ENCODE measurements at regions not wholly inside any gene's neighbourhood (a gene's known extent, or its start where the extent isn't known, plus 50 kb on each side); places are given as distances from the start of the nearest gene placed in this dataset.

GRCh38 chr2:205877496-205877895 lies 195.2 kb downstream of the NRP2 start:
- Histone ChIP-seq H3K4me1 (no peaks in the 10 kb centered on the region), H3K4me3 (no peak overlapping the region), H3K27me3 (peaks cover 3 to 7% (median 4%) of the 10 kb centered on the region in 3 donors), H3K9me3 (no peaks in the 10 kb centered on the region), H3K27ac (no peak overlapping the region), H3K36me3 (no peaks in the 10 kb centered on the region)
- TF ChIP-seq, protein P1, sequence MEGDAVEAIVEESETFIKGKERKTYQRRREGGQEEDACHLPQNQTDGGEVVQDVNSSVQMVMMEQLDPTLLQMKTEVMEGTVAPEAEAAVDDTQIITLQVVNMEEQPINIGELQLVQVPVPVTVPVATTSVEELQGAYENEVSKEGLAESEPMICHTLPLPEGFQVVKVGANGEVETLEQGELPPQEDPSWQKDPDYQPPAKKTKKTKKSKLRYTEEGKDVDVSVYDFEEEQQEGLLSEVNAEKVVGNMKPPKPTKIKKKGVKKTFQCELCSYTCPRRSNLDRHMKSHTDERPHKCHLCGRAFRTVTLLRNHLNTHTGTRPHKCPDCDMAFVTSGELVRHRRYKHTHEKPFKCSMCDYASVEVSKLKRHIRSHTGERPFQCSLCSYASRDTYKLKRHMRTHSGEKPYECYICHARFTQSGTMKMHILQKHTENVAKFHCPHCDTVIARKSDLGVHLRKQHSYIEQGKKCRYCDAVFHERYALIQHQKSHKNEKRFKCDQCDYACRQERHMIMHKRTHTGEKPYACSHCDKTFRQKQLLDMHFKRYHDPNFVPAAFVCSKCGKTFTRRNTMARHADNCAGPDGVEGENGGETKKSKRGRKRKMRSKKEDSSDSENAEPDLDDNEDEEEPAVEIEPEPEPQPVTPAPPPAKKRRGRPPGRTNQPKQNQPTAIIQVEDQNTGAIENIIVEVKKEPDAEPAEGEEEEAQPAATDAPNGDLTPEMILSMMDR (IDR thresholded peaks at IDR 0.05 in 4 of 5, conservative IDR thresholded peaks at IDR 0.05 in 1 of 5) = no peak
- no peak for TF ChIP-seq POLR2A (IDR thresholded peaks at IDR 0.05)
- DNase-seq = no peak
- intact Hi-C loops (cut with DNase I; ENCODE audit: low total_unique reads) (no loop called here), in situ Hi-C loops (cut with MboI; ENCODE audit: low sequenced_read_pairs in 4 of 4) (loop anchor here in 1 of 4 donors (25.0 kb wide), 1 partner anchor 90 kb away; no protein-coding TSS in a partner anchor)
- ATAC-seq = no peak

- in situ Hi-C loops (cut with MboI; ENCODE audit: low sequenced_read_pairs in 4 of 4) (loop anchor here in 1 of 4 donors (25.0 kb wide), 1 partner anchor 89 kb away; no protein-coding TSS in a partner anchor), intact Hi-C loops (cut with DNase I; ENCODE audit: low total_unique reads) (no loop called here)
- Histone ChIP-seq H3K4me1 (no peaks in the 10 kb centered on the region), H3K9me3 (no peaks in the 10 kb centered on the region), H3K27ac (no peak overlapping the region), H3K27me3 (peaks cover 3 to 7% (median 4%) of the 10 kb centered on the region in 3 donors), H3K36me3 (no peaks in the 10 kb centered on the region), H3K4me3 (no peak overlapping the region)
- ATAC-seq = no peak
- no peak for DNase-seq
- no peak for TF ChIP-seq POLR2A (IDR thresholded peaks at IDR 0.05)
- TF ChIP-seq, protein P1 (IDR thresholded peaks at IDR 0.05 in 4 of 5, conservative IDR thresholded peaks at IDR 0.05 in 1 of 5) = no peak
Measured at GRCh38 chr2:205876127-205876526, 193.8 kb downstream of the NRP2 start.

GRCh38 chr2:205872716-205873115 lies 190.4 kb downstream of the NRP2 start:
- no peaks in the 10 kb centered on the region for H3K27me3 ChIP-seq
- no peak overlapping the region for H3K4me3 ChIP-seq
- DNase-seq = no peak
- no peaks in the 10 kb centered on the region for H3K36me3 ChIP-seq
- no peak overlapping the region for H3K27ac ChIP-seq
- no peaks in the 10 kb centered on the region for H3K4me1 ChIP-seq
- in situ Hi-C loops (cut with MboI; ENCODE audit: low sequenced_read_pairs in 4 of 4) (no loop called here), intact Hi-C loops (cut with DNase I; ENCODE audit: low total_unique reads) (no loop called here)
- TF ChIP-seq POLR2A (IDR thresholded peaks at IDR 0.05) = no peak
- TF ChIP-seq, protein P1 (IDR thresholded peaks at IDR 0.05 in 4 of 5, conservative IDR thresholded peaks at IDR 0.05 in 1 of 5) = no peak
- ATAC-seq = no peak
- no peaks in the 10 kb centered on the region for H3K9me3 ChIP-seq

DNA sequence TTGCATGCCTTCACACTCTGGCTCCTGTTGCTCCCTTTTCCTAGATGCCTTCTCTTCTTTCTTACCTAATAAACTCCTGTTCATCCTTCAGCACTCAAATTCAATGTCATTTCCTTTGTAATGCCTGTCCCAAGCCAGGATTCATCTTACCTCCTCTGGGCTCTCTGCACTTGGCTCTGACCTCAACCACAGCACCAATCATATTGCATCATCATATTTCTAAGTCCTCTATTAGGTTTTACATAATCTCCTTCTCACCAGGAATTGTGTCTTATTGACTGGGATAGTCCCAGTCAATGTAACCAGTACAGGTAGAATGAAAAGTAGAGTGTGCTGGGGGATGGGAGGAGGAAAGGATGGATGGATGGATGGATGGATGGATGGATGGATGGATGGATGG lies 187.1 kb downstream of the NRP2 start:
- Histone ChIP-seq H3K27me3 (no peaks in the 10 kb centered on the region), H3K4me3 (no peak overlapping the region), H3K4me1 (no peaks in the 10 kb centered on the region), H3K27ac (no peak overlapping the region), H3K36me3 (no peaks in the 10 kb centered on the region), H3K9me3 (no peaks in the 10 kb centered on the region)
- TF ChIP-seq POLR2A (IDR thresholded peaks at IDR 0.05) = no peak
- TF ChIP-seq, protein P1 (IDR thresholded peaks at IDR 0.05 in 4 of 5, conservative IDR thresholded peaks at IDR 0.05 in 1 of 5) = no peak
- DNase-seq (no peak), ATAC-seq (no peak)
- in situ Hi-C loops (cut with MboI; ENCODE audit: low sequenced_read_pairs in 4 of 4) (no loop called here), intact Hi-C loops (cut with DNase I; ENCODE audit: low total_unique reads) (no loop called here)

- no peaks in the 10 kb centered on the region for H3K9me3 ChIP-seq
- H3K27ac ChIP-seq = no peak overlapping the region
- in situ Hi-C loops (cut with MboI; ENCODE audit: low sequenced_read_pairs in 4 of 4) = no loop called here
- TF ChIP-seq, protein P1 (IDR thresholded peaks at IDR 0.05 in 4 of 5, conservative IDR thresholded peaks at IDR 0.05 in 1 of 5) = no peak
- no peak for TF ChIP-seq POLR2A (IDR thresholded peaks at IDR 0.05)
- no peak for DNase-seq
- H3K36me3 ChIP-seq = no peaks in the 10 kb centered on the region
- intact Hi-C loops (cut with DNase I; ENCODE audit: low total_unique reads) = no loop called here
- no peaks in the 10 kb centered on the region for H3K27me3 ChIP-seq
- H3K4me3 ChIP-seq = no peak overlapping the region
- no peaks in the 10 kb centered on the region for H3K4me1 ChIP-seq
- ATAC-seq = no peak
Measured at GRCh38 chr2:205868773-205869333, 186.6 kb downstream of the NRP2 start.

Data from gastrocnemius medialis (tissue), 4 donors.